ENCODE measurements at regions not wholly inside any gene's neighbourhood (a gene's known extent, or its start where the extent isn't known, plus 50 kb on each side); places are given as distances from the start of the nearest gene placed in this dataset.

GRCh38 chr5:67425514-67425913, 228.9 kb upstream of the CD180 start:
- Histone ChIP-seq H3K27ac (ENCODE audit: low read depth, low read length) (no peak overlapping the region), H3K4me3 (ENCODE audit: low read depth in 1 of 5, low read length in 5 of 5) (no peak overlapping the region), H3K27me3 (ENCODE audit: control insufficient read depth in 5 of 5, insufficient read depth in 4 of 5, low read length in 5 of 5) (no peaks in the 10 kb centered on the region), H3K36me3 (ENCODE audit: control insufficient read depth in 5 of 5, insufficient read depth in 5 of 5, low read length in 5 of 5) (no peaks in the 10 kb centered on the region), H3K4me1 (ENCODE audit: control insufficient read depth in 5 of 5, insufficient read depth in 5 of 5, low read length in 5 of 5) (no peaks in the 10 kb centered on the region), H3K9ac (ENCODE audit: low read length in 5 of 5) (no peak overlapping the region), H3K9me3 (ENCODE audit: control insufficient read depth in 5 of 5, low read length in 5 of 5) (peaks cover 0 to 4% (median 0%) of the 10 kb centered on the region in 5 donors)

DNA sequence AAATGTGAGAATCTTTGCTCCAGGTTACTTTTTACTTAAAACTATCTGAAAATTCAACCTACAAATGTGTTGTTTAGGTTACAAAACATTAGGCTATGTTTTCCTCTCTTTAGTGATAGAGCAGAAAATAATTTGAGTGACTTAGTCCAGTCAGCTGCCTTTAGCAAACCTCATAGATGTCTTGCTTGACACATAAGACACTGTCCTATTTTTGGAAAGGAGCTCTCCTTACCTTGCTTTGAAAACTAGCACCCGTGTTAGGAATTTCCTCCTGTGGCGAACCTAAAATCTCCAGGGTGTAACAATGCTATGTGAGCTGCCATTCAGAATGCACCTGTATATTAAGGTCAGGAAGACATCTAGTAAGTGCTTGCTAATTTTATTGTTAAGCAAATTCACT, 221.2 kb upstream of the CD180 start:
- peaks cover 0 to 14% (median 0%) of the 10 kb centered on the region in 5 donors for H3K4me1 ChIP-seq (ENCODE audit: control insufficient read depth in 5 of 5, insufficient read depth in 5 of 5, low read length in 5 of 5)
- no peak overlapping the region for H3K4me3 ChIP-seq (ENCODE audit: low read depth in 1 of 5, low read length in 5 of 5)
- H3K36me3 ChIP-seq (ENCODE audit: control insufficient read depth in 5 of 5, insufficient read depth in 5 of 5, low read length in 5 of 5): no peaks in the 10 kb centered on the region
- H3K27ac ChIP-seq (ENCODE audit: low read depth, low read length): no peak overlapping the region
- H3K9me3 ChIP-seq (ENCODE audit: control insufficient read depth in 5 of 5, low read length in 5 of 5): no peaks in the 10 kb centered on the region
- H3K27me3 ChIP-seq (ENCODE audit: control insufficient read depth in 5 of 5, insufficient read depth in 4 of 5, low read length in 5 of 5): no peaks in the 10 kb centered on the region
- H3K9ac ChIP-seq (ENCODE audit: low read length in 5 of 5): no peak overlapping the region

DNA sequence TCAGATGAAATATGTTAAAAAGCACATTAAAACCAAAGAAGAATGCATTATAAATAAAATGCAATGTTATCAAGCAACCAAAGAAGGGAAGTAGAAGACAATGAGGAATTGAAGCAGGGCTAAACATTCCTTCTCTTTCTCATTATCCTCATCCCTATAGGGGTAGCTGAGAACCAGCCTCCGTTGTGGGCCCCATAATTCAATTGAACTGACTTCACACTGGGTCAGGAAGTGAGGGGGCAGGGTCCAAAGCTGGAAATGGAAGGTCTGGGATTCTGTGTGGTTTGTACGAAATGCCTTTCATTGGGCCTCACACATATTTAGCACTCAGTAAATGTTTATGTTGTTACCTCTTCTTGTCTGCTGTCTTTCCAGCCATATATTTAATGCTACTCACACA, 220.4 kb upstream of the CD180 start:
- Histone ChIP-seq H3K9me3 (ENCODE audit: control insufficient read depth in 5 of 5, low read length in 5 of 5) (no peaks in the 10 kb centered on the region), H3K27ac (ENCODE audit: low read depth, low read length) (no peak overlapping the region), H3K4me3 (ENCODE audit: low read depth in 1 of 5, low read length in 5 of 5) (no peak overlapping the region)

DNA sequence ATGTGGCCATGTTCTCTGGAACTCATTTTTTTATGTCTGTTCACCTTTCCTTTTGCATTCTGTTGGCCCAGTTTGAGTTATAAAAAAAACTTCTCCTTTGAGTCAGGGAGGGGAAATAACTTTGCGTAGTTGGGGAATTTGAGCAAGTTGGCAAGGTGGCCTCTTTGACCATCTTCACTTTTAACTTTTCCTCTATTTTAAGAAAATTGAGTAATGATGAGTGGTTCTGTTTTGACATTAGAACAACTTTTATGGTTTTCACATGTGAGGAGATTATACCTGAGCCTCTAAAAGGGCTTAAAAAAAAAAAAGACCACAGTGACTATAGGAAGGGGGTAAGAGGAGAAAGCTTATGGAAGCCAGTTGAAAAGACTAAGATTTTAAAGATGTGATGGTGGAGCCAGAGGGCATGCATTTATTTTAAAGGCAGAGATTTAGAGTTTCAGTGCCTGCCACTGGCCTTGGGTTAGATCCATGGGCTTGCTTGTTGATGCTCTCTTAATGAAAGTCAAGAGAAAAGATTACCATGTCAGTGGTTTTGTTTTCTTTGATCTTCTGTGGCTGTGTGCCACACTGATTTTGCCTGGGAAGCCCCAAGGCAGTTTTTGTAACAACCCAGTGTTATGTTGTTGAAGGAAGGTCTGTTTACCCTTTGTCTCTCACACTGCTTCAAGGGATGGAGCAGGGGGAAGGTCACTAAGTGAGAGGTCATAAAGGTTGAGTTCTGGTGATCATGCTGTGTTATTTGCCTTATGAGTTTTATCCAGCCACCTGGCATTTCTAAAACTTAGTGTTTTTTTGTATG, 219.7 kb upstream of the CD180 start:
- Histone ChIP-seq H3K4me1 (ENCODE audit: control insufficient read depth in 5 of 5, insufficient read depth in 5 of 5, low read length in 5 of 5) (peaks cover 0 to 14% (median 0%) of the 10 kb centered on the region in 5 donors), H3K9ac (ENCODE audit: low read length in 5 of 5) (no peak overlapping the region), H3K27ac (ENCODE audit: low read depth, low read length) (no peak overlapping the region), H3K4me3 (ENCODE audit: low read depth in 1 of 5, low read length in 5 of 5) (no peak overlapping the region), H3K9me3 (ENCODE audit: control insufficient read depth in 5 of 5, low read length in 5 of 5) (no peaks in the 10 kb centered on the region), H3K36me3 (ENCODE audit: control insufficient read depth in 5 of 5, insufficient read depth in 5 of 5, low read length in 5 of 5) (no peaks in the 10 kb centered on the region), H3K27me3 (ENCODE audit: control insufficient read depth in 5 of 5, insufficient read depth in 4 of 5, low read length in 5 of 5) (no peaks in the 10 kb centered on the region)

More for the DNA sequence above, 220.4 kb upstream of the CD180 start:
- no peaks in the 10 kb centered on the region for H3K36me3 ChIP-seq (ENCODE audit: control insufficient read depth in 5 of 5, insufficient read depth in 5 of 5, low read length in 5 of 5)
- H3K4me1 ChIP-seq (ENCODE audit: control insufficient read depth in 5 of 5, insufficient read depth in 5 of 5, low read length in 5 of 5): peaks cover 0 to 14% (median 0%) of the 10 kb centered on the region in 5 donors
- no peaks in the 10 kb centered on the region for H3K27me3 ChIP-seq (ENCODE audit: control insufficient read depth in 5 of 5, insufficient read depth in 4 of 5, low read length in 5 of 5)
- H3K9ac ChIP-seq (ENCODE audit: low read length in 5 of 5): no peak overlapping the region

DNA sequence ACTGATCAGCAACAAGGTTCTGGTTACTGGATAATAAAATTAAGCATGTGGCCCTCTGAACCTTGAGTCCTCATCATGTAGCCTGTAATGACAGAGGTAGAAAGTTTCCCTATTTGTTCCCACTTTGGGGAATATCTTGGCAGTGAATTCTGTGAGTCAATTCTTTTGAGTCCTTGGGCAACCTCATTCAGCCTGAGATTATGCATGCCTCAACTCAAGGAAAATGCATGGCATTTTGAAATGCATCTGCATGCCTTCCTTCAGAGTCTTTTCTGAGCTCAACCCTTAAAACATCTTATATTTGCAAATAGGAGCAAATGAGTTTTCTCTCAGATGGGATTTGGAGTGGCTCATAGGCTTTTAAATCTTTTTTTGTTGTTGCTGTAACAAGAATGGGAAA, 218.1 kb upstream of the CD180 start:
- Histone ChIP-seq H3K4me1 (ENCODE audit: control insufficient read depth in 5 of 5, insufficient read depth in 5 of 5, low read length in 5 of 5) (peaks cover 0 to 14% (median 0%) of the 10 kb centered on the region in 5 donors), H3K9ac (ENCODE audit: low read length in 5 of 5) (no peak overlapping the region), H3K9me3 (ENCODE audit: control insufficient read depth in 5 of 5, low read length in 5 of 5) (no peaks in the 10 kb centered on the region), H3K27ac (ENCODE audit: low read depth, low read length) (no peak overlapping the region), H3K27me3 (ENCODE audit: control insufficient read depth in 5 of 5, insufficient read depth in 4 of 5, low read length in 5 of 5) (no peaks in the 10 kb centered on the region), H3K4me3 (ENCODE audit: low read depth in 1 of 5, low read length in 5 of 5) (no peak overlapping the region), H3K36me3 (ENCODE audit: control insufficient read depth in 5 of 5, insufficient read depth in 5 of 5, low read length in 5 of 5) (no peaks in the 10 kb centered on the region)

- Histone ChIP-seq H3K9me3 (ENCODE audit: control insufficient read depth in 5 of 5, low read length in 5 of 5) (no peaks in the 10 kb centered on the region), H3K27ac (ENCODE audit: low read depth, low read length) (no peak overlapping the region), H3K27me3 (ENCODE audit: control insufficient read depth in 5 of 5, insufficient read depth in 4 of 5, low read length in 5 of 5) (no peaks in the 10 kb centered on the region), H3K9ac (ENCODE audit: low read length in 5 of 5) (no peak overlapping the region), H3K4me1 (ENCODE audit: control insufficient read depth in 5 of 5, insufficient read depth in 5 of 5, low read length in 5 of 5) (peaks cover 0 to 14% (median 0%) of the 10 kb centered on the region in 5 donors), H3K4me3 (ENCODE audit: low read depth in 1 of 5, low read length in 5 of 5) (no peak overlapping the region), H3K36me3 (ENCODE audit: control insufficient read depth in 5 of 5, insufficient read depth in 5 of 5, low read length in 5 of 5) (no peaks in the 10 kb centered on the region)
These were observed 217.1 kb upstream of the CD180 start for GRCh38 chr5:67413721-67414120.

GRCh38 chr5:67409126-67409777, 212.7 kb upstream of the CD180 start:
- Histone ChIP-seq H3K9me3 (ENCODE audit: control insufficient read depth in 5 of 5, low read length in 5 of 5) (no peaks in the 10 kb centered on the region), H3K36me3 (ENCODE audit: control insufficient read depth in 5 of 5, insufficient read depth in 5 of 5, low read length in 5 of 5) (no peaks in the 10 kb centered on the region), H3K9ac (ENCODE audit: low read length in 5 of 5) (no peak overlapping the region), H3K4me3 (ENCODE audit: low read depth in 1 of 5, low read length in 5 of 5) (no peak overlapping the region), H3K4me1 (ENCODE audit: control insufficient read depth in 5 of 5, insufficient read depth in 5 of 5, low read length in 5 of 5) (peaks cover 0 to 14% (median 3%) of the 10 kb centered on the region in 5 donors), H3K27me3 (ENCODE audit: control insufficient read depth in 5 of 5, insufficient read depth in 4 of 5, low read length in 5 of 5) (no peaks in the 10 kb centered on the region), H3K27ac (ENCODE audit: low read depth, low read length) (no peak overlapping the region)

DNA sequence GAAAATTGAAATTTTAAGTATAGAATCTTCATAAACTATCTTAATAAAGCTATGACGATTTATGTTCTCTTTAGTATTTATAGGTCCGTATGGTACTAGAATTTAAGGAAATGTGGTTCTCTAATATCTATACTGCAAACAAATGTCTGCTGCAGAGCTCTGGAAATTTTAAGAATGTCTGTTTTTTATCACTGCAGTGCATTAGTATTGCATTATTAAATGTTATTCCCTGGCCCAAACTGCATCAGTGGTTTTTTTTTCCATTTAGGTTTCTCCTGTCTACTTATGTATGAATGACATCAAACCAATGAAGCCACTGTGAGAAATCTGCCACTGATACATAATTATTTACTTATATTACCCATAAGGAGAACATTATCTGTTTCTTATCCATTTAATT, 211.4 kb upstream of the CD180 start:
- Histone ChIP-seq H3K4me1 (ENCODE audit: control insufficient read depth in 5 of 5, insufficient read depth in 5 of 5, low read length in 5 of 5) (peaks cover 0 to 14% (median 3%) of the 10 kb centered on the region in 5 donors), H3K9me3 (ENCODE audit: control insufficient read depth in 5 of 5, low read length in 5 of 5) (no peaks in the 10 kb centered on the region), H3K9ac (ENCODE audit: low read length in 5 of 5) (no peak overlapping the region), H3K27ac (ENCODE audit: low read depth, low read length) (no peak overlapping the region), H3K27me3 (ENCODE audit: control insufficient read depth in 5 of 5, insufficient read depth in 4 of 5, low read length in 5 of 5) (no peaks in the 10 kb centered on the region), H3K36me3 (ENCODE audit: control insufficient read depth in 5 of 5, insufficient read depth in 5 of 5, low read length in 5 of 5) (no peaks in the 10 kb centered on the region), H3K4me3 (ENCODE audit: low read depth in 1 of 5, low read length in 5 of 5) (no peak overlapping the region)

DNA sequence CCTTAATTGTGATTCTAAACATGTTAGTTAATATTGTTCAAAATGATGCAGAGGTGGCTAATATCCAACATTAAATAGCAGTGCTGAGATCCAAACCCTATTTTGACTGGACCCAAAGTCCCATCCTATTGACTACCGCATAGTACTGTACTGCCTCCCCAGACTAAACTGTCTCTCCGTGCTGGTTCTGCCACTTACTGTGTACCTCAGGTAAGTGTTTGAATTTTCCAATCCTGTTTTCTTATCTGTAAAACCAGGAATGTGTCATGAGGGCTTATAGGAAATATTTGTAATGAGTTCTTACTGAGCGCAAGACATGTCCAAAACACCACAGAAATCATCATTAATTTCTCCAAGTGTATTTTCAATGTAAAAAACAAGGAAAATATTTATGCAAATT, 209.2 kb upstream of the CD180 start:
- Histone ChIP-seq H3K27ac (ENCODE audit: low read depth, low read length) (no peak overlapping the region), H3K9ac (ENCODE audit: low read length in 5 of 5) (no peak overlapping the region), H3K36me3 (ENCODE audit: control insufficient read depth in 5 of 5, insufficient read depth in 5 of 5, low read length in 5 of 5) (no peaks in the 10 kb centered on the region), H3K4me3 (ENCODE audit: low read depth in 1 of 5, low read length in 5 of 5) (no peak overlapping the region), H3K27me3 (ENCODE audit: control insufficient read depth in 5 of 5, insufficient read depth in 4 of 5, low read length in 5 of 5) (no peaks in the 10 kb centered on the region), H3K4me1 (ENCODE audit: control insufficient read depth in 5 of 5, insufficient read depth in 5 of 5, low read length in 5 of 5) (peaks cover 0 to 20% (median 7%) of the 10 kb centered on the region in 5 donors), H3K9me3 (ENCODE audit: control insufficient read depth in 5 of 5, low read length in 5 of 5) (no peaks in the 10 kb centered on the region)

GRCh38 chr5:67405101-67405364, 208.4 kb upstream of the CD180 start:
- H3K4me1 ChIP-seq (ENCODE audit: control insufficient read depth in 5 of 5, insufficient read depth in 5 of 5, low read length in 5 of 5): peaks cover 0 to 27% (median 12%) of the 10 kb centered on the region in 5 donors
- H3K4me3 ChIP-seq (ENCODE audit: low read depth in 1 of 5, low read length in 5 of 5): no peak overlapping the region
- H3K27ac ChIP-seq (ENCODE audit: low read depth, low read length): no peak overlapping the region
- H3K36me3 ChIP-seq (ENCODE audit: control insufficient read depth in 5 of 5, insufficient read depth in 5 of 5, low read length in 5 of 5): no peaks in the 10 kb centered on the region
- H3K27me3 ChIP-seq (ENCODE audit: control insufficient read depth in 5 of 5, insufficient read depth in 4 of 5, low read length in 5 of 5): no peaks in the 10 kb centered on the region
- no peaks in the 10 kb centered on the region for H3K9me3 ChIP-seq (ENCODE audit: control insufficient read depth in 5 of 5, low read length in 5 of 5)
- no peak overlapping the region for H3K9ac ChIP-seq (ENCODE audit: low read length in 5 of 5)

Data from subcutaneous abdominal adipose tissue (tissue), 5 donors.